WTC11 (cell line): ENCODE measurements at regions not wholly inside any gene's neighbourhood (a gene's known extent, or its start where the extent isn't known, plus 50 kb on each side); places are given as distances from the start of the nearest gene placed in this dataset.

Source experiments
- ATAC-seq: fragments of 200-7000 bp; cut with Tn5 transposase; 2 replicates; pipeline ENCODE4 v1.10.0; 2021; ENCODE audit warnings: mild to moderate bottlenecking, moderate library complexity
- CTCF ChIA-PET: fragments of 300-600 bp; sonication (Branson Sonifier 250); formaldehyde crosslinking; loops from one replicate; lab custom pipeline; 2021; ENCODE audit warnings: antibody characterized with exemption; lab: Charles Lee
- POLR2A ChIA-PET: fragments of 350-600 bp; sonication (Branson Sonifier 250); formaldehyde crosslinking; loops from one replicate; lab custom pipeline; 2021; ENCODE audit warnings: antibody characterized with exemption; lab: Charles Lee
- DNase-seq: peaks from one replicate; pipeline ENCODE4 v3.0.0; 2021; ENCODE audit warnings: low spot score
- H3K27ac Mint-ChIP-seq: 2 replicates; pipeline ENCODE4 v1.8.0; 2021; ENCODE audit warnings: mixed read lengths
- H3K27me3 Mint-ChIP-seq: 2 replicates; pipeline ENCODE4 v1.8.0; 2021; ENCODE audit warnings: low read depth, mild to moderate bottlenecking, moderate library complexity, mixed read lengths
- H3K36me3 Mint-ChIP-seq: 2 replicates; pipeline ENCODE4 v1.8.0; 2021; ENCODE audit warnings: mixed read lengths
- H3K4me1 Mint-ChIP-seq: 2 replicates; pipeline ENCODE4 v1.8.0; 2022; ENCODE audit warnings: mixed read lengths
- H3K4me3 Mint-ChIP-seq: 2 replicates; pipeline ENCODE4 v1.8.0; 2021; ENCODE audit warnings: mild to moderate bottlenecking, moderate library complexity, mixed read lengths
- H3K9me3 Mint-ChIP-seq: 2 replicates; pipeline ENCODE4 v1.8.0; 2021; ENCODE audit warnings: mixed read lengths
- ATF1 ChIP-seq: sonication (generic); formaldehyde crosslinking; IDR thresholded peaks from 2 replicates; pipeline ENCODE4 v1.8.1; 2023; ENCODE audit warnings: mild to moderate bottlenecking, moderate library complexity, missing genetic modification reagents
- EMX1 ChIP-seq: fragments of 250-450 bp; sonication (Bioruptor Pico); IDR thresholded peaks from 2 replicates; pipeline ENCODE4 v1.8.0; 2021; ENCODE audit warnings: mild to moderate bottlenecking
- FOXJ3 ChIP-seq: sonication (generic); formaldehyde crosslinking; IDR thresholded peaks from 2 replicates; pipeline ENCODE4 v1.9.0; 2021; ENCODE audit warnings: missing genetic modification reagents, mild to moderate bottlenecking, borderline replicate concordance
- FOXK1 ChIP-seq: sonication (generic); formaldehyde crosslinking; IDR thresholded peaks from 2 replicates; pipeline ENCODE4 v1.8.0; 2022; ENCODE audit warnings: mild to moderate bottlenecking, moderate library complexity, missing genetic modification reagents
- NFE2L1 ChIP-seq: sonication (generic); formaldehyde crosslinking; IDR thresholded peaks from 2 replicates; pipeline ENCODE4 v1.8.1; 2023; ENCODE audit warnings: missing genetic modification reagents
- NR3C1 ChIP-seq: sonication (generic); formaldehyde crosslinking; conservative IDR thresholded peaks from 2 replicates; pipeline ENCODE4 v1.8.1; 2023; ENCODE audit warnings: low read depth, mild to moderate bottlenecking, missing genetic modification reagents
- RELA ChIP-seq: sonication (generic); formaldehyde crosslinking; IDR thresholded peaks from 2 replicates; pipeline ENCODE4 v1.8.1; 2022; ENCODE audit warnings: missing genetic modification reagents, mild to moderate bottlenecking, borderline replicate concordance
- SP1 ChIP-seq: sonication (generic); formaldehyde crosslinking; conservative IDR thresholded peaks from 2 replicates; pipeline ENCODE4 v1.8.1; 2022; ENCODE audit warnings: missing genetic modification reagents
- ZNF416 ChIP-seq: fragments of 250-450 bp; sonication (Bioruptor Pico); IDR thresholded peaks from 2 replicates; pipeline ENCODE4 v1.9.0; 2021; ENCODE audit warnings: mild to moderate bottlenecking, inconsistent platforms
- ZNF423 ChIP-seq: fragments of 250-450 bp; sonication (Bioruptor Pico); IDR thresholded peaks from 2 replicates; pipeline ENCODE4 v2.1.2; 2022; ENCODE audit warnings: mild to moderate bottlenecking, moderate library complexity
- TF ChIP-seq, protein P1 (sequence below): sonication (generic); formaldehyde crosslinking; IDR thresholded peaks from 2 replicates; pipeline ENCODE4 v1.8.0; 2022; ENCODE audit warnings: missing genetic modification reagents
- TF ChIP-seq, protein P2 (sequence below): fragments of 250-450 bp; sonication (Bioruptor Pico); IDR thresholded peaks from 2 replicates; pipeline ENCODE4 v2.1.2; 2022; ENCODE audit warnings: mild to moderate bottlenecking, moderate library complexity
- TF ChIP-seq, protein P3 (sequence below): fragments of 250-450 bp; sonication (Bioruptor Pico); IDR thresholded peaks from 2 replicates; pipeline ENCODE4 v1.9.0; 2021; ENCODE audit warnings: moderate library complexity, mild to moderate bottlenecking, inconsistent platforms, borderline replicate concordance
- TF ChIP-seq, protein P4 (sequence below): sonication (generic); formaldehyde crosslinking; conservative IDR thresholded peaks from 2 replicates; pipeline ENCODE4 v1.8.1; 2023; ENCODE audit warnings: mild to moderate bottlenecking, low read depth, missing genetic modification reagents, moderate library complexity
- TF ChIP-seq, protein P5 (sequence below): fragments of 250-450 bp; sonication (Bioruptor Pico); conservative IDR thresholded peaks from 2 replicates; pipeline ENCODE4 v1.9.0; 2021; ENCODE audit warnings: mild to moderate bottlenecking

DNA sequence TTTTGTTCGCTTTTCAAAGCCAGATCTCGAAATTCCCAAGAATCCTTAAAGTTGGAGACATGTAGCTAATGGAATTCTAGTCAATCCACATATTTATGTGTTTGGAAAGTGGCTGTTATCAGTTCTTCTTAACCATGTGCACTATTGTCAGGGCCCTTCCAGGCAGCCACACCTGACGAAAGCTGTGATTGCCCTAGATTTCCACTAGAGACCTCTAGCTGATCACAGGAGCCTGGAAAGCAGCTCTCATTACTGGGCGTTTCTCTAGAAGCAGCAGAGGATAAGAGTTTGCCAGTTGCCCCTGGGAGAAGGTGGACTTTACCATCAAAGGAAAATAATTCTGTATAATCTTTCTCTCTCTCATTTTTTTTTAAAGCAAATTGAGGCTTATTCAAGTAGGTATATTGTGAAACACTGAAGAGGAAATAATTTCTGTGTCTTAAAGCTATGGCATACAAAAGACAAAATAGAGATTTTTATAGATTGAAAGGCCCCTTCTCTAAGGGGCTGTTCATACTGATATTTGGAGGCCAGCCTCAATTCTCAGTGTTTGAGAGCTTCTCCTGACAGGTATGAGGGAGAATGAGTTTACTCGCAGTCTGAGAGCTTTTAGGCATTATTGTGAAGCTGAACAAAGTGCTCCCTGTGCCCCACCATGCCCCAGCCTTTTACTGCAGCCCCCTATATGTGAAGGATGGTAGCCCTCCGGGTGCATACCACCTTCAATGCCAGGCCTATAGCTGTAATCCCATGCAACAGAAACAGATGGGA, 405.4 kb upstream of the ACTBL2 start (continued):
- TF ChIP-seq, protein P1, sequence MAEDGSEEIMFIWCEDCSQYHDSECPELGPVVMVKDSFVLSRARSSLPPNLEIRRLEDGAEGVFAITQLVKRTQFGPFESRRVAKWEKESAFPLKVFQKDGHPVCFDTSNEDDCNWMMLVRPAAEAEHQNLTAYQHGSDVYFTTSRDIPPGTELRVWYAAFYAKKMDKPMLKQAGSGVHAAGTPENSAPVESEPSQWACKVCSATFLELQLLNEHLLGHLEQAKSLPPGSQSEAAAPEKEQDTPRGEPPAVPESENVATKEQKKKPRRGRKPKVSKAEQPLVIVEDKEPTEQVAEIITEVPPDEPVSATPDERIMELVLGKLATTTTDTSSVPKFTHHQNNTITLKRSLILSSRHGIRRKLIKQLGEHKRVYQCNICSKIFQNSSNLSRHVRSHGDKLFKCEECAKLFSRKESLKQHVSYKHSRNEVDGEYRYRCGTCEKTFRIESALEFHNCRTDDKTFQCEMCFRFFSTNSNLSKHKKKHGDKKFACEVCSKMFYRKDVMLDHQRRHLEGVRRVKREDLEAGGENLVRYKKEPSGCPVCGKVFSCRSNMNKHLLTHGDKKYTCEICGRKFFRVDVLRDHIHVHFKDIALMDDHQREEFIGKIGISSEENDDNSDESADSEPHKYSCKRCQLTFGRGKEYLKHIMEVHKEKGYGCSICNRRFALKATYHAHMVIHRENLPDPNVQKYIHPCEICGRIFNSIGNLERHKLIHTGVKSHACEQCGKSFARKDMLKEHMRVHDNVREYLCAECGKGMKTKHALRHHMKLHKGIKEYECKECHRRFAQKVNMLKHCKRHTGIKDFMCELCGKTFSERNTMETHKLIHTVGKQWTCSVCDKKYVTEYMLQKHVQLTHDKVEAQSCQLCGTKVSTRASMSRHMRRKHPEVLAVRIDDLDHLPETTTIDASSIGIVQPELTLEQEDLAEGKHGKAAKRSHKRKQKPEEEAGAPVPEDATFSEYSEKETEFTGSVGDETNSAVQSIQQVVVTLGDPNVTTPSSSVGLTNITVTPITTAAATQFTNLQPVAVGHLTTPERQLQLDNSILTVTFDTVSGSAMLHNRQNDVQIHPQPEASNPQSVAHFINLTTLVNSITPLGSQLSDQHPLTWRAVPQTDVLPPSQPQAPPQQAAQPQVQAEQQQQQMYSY: no peak
- TF ChIP-seq, protein P2, sequence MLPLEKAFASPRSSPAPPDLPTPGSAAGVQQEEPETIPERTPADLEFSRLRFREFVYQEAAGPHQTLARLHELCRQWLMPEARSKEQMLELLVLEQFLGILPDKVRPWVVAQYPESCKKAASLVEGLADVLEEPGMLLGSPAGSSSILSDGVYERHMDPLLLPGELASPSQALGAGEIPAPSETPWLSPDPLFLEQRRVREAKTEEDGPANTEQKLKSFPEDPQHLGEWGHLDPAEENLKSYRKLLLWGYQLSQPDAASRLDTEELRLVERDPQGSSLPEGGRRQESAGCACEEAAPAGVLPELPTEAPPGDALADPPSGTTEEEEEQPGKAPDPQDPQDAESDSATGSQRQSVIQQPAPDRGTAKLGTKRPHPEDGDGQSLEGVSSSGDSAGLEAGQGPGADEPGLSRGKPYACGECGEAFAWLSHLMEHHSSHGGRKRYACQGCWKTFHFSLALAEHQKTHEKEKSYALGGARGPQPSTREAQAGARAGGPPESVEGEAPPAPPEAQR (CRISPR knock-in tag): no peak
- TF ChIP-seq SP1: no peak
- TF ChIP-seq ATF1 (CRISPR knock-in tag): no peak
- no peak for TF ChIP-seq EMX1 (CRISPR knock-in tag)
- no peak for TF ChIP-seq NR3C1 (CRISPR knock-in tag)
- TF ChIP-seq, protein P3, sequence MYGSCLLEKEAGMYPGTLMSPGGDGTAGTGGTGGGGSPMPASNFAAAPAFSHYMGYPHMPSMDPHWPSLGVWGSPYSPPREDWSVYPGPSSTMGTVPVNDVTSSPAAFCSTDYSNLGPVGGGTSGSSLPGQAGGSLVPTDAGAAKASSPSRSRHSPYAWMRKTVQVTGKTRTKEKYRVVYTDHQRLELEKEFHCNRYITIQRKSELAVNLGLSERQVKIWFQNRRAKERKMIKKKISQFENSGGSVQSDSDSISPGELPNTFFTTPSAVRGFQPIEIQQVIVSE (CRISPR knock-in tag): no peak

DNA sequence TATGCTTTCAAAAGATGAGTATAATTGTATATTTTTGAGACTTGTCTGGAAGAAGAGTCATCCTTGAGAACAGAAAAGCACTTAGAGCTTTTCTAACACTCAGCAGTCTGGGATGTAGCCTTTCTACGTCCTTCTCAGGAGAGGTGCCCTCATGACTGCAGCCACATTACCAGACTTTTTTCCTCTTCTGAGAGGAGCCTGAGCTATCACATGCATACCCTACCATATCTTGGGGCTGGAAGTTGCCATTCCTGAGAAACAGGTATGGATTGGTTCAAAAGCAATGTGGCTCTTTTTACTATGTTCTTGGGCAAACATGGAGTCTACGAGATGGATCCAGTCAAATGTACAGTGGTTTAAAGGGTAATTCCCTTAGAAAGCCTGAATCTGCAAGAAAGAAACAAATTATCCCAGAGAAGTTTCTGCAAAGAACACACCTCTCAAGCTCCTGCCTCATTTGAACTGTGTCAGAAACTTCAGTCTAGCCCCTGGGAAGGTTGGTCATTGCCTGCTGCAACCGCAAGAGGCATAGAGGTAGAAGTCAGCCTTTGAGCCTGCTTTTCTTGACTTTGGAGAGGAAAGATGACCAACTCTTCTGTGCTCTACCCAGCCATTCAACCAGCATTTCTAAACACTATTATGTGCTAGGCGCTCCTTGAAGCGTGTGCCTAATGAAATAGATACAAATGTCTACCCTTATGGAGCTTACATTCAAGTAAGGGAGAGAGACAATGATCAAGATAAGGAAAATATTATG, 401.9 kb upstream of the ACTBL2 start:
- TF ChIP-seq EMX1 (CRISPR knock-in tag): no peak
- no peak for TF ChIP-seq FOXJ3
- no peak for TF ChIP-seq SP1
- no peak for TF ChIP-seq NFE2L1 (CRISPR knock-in tag)
- TF ChIP-seq RELA (CRISPR knock-in tag): no peak
- no peak for TF ChIP-seq ZNF423 (CRISPR knock-in tag)
- TF ChIP-seq, protein P4, sequence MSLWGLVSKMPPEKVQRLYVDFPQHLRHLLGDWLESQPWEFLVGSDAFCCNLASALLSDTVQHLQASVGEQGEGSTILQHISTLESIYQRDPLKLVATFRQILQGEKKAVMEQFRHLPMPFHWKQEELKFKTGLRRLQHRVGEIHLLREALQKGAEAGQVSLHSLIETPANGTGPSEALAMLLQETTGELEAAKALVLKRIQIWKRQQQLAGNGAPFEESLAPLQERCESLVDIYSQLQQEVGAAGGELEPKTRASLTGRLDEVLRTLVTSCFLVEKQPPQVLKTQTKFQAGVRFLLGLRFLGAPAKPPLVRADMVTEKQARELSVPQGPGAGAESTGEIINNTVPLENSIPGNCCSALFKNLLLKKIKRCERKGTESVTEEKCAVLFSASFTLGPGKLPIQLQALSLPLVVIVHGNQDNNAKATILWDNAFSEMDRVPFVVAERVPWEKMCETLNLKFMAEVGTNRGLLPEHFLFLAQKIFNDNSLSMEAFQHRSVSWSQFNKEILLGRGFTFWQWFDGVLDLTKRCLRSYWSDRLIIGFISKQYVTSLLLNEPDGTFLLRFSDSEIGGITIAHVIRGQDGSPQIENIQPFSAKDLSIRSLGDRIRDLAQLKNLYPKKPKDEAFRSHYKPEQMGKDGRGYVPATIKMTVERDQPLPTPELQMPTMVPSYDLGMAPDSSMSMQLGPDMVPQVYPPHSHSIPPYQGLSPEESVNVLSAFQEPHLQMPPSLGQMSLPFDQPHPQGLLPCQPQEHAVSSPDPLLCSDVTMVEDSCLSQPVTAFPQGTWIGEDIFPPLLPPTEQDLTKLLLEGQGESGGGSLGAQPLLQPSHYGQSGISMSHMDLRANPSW (CRISPR knock-in tag): no peak
- TF ChIP-seq ZNF416 (CRISPR knock-in tag): no peak
- TF ChIP-seq, protein P5, sequence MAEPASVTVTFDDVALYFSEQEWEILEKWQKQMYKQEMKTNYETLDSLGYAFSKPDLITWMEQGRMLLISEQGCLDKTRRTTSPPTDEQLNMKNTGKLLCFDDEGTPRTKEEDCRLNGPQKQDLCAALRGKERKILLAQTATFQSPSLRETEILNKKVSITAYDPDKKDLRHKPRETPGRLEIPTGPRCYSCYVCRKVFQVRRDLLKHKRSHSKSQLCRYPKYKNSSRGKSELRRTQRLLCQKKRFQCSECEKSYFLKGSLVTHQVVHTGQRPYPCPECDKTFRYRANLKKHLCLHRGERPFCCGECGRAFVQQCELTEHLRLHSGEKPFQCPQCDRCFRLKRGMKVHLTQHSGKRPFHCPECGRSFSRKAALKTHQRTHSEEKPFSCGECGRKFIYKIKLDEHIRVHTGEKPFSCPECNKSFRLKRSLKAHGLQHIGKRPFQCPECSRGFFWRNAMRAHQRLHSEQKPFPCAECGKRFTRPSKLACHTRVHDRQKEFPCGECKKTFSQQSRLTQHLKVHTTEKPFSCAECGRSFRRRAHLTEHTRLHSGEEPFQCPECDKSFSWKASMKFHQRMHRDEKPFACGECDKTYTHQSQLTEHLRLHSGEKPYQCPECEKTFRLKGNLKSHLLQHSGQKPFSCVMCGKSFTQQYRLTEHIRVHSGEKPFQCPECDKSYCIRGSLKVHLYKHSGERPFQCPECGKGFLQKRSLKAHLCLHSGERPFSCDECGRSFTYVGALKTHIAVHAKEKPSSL (CRISPR knock-in tag): no peak
- TF ChIP-seq FOXK1 (CRISPR knock-in tag): no peak
- H3K9me3 Mint-ChIP-seq: no peaks in the 10 kb centered on the region
- DNase-seq: no peak
- peaks cover 26% of the 10 kb centered on the region for H3K4me1 Mint-ChIP-seq
- H3K27me3 Mint-ChIP-seq: no peaks in the 10 kb centered on the region
- H3K36me3 Mint-ChIP-seq: no peaks in the 10 kb centered on the region
- no peak overlapping the region for H3K27ac Mint-ChIP-seq
- POLR2A ChIA-PET: no interaction called here
- H3K4me3 Mint-ChIP-seq: no peak overlapping the region
- CTCF ChIA-PET: interaction anchor here (0.7 to 2.2 kb wide), 3 partner anchors 105 to 577 kb away, joined by 3 to 9 read pairs (median 4); no protein-coding TSS in a partner anchor
- ATAC-seq: no peak
